B cell (primary cell): ENCODE measurements at regions not wholly inside any gene's neighbourhood (a gene's known extent, or its start where the extent isn't known, plus 50 kb on each side); places are given as distances from the start of the nearest gene placed in this dataset.

ENCODE experiments used
- ATAC-seq: fragments of 200-7000 bp; cut with Tn5 transposase; one replicate; pipeline ENCODE4 v1.10.0; 2021; ENCODE audit warnings: low read depth, mild to moderate bottlenecking, moderate number of reproducible peaks, moderate library complexity
- CTCF ChIA-PET: fragments of 350-600 bp; sonication (Branson Sonifier 250); formaldehyde crosslinking; loops from one replicate; lab custom pipeline; 2021; ENCODE audit warnings: antibody characterized with exemption, inconsistent platforms; lab: Charles Lee
- POLR2A ChIA-PET: fragments of 350-600 bp; sonication (Branson Sonifier 250); formaldehyde crosslinking; loops from one replicate; lab custom pipeline; 2021; ENCODE audit warnings: antibody characterized with exemption; lab: Charles Lee
- DNase-seq: peaks from one replicate; pipeline ENCODE4 v3.0.0; 2013
- H2AFZ ChIP-seq: 2 replicates; pipeline ENCODE4 v1.6.1; 2012; ENCODE audit warnings: mild to moderate bottlenecking, low read depth, low read length; ENCODE audit not compliant: insufficient read depth, poor library complexity, severe bottlenecking
- H3K27ac ChIP-seq, 2 donors: 1 replicate in 1 of 2; 2 replicates in 1 of 2; pipeline ENCODE4 v1.5.1; 2012 to 2013; ENCODE audit warnings: low read length in 2 of 2, mild to moderate bottlenecking in 2 of 2, moderate library complexity in 1 of 2
- H3K27me3 ChIP-seq, 4 experiments: fragments of 200-600 bp in 1 of 4; sonication (generic) in 1 of 4; replicated peaks in 1 of 4; 1 replicate in 2 of 4; 2 replicates in 2 of 4; pipeline versions ENCODE4 v1.6.1 to v1.7.0; 2013 to 2016; ENCODE audit warnings: low read length in 3 of 4, mild to moderate bottlenecking in 2 of 4, mixed read lengths in 1 of 4, moderate library complexity in 1 of 4; ENCODE audit not compliant: insufficient read depth in 4 of 4, control insufficient read depth in 3 of 4; ENCODE audit errors: control extremely low read depth in 1 of 4
- H3K36me3 ChIP-seq, 2 experiments: replicated peaks in 1 of 2; 1 replicate in 1 of 2; 2 replicates in 1 of 2; pipeline versions ENCODE4 v1.6.1 to v1.7.1; 2013; ENCODE audit warnings: low read length in 1 of 2; ENCODE audit not compliant: insufficient read depth in 2 of 2, control insufficient read depth in 1 of 2; ENCODE audit errors: control extremely low read depth in 1 of 2, extremely low read depth in 1 of 2
- H3K4me1 ChIP-seq, 2 donors: fragments of 200-600 bp in 1 of 2; sonication (generic) in 1 of 2; 1 replicate in 1 of 2; 2 replicates in 1 of 2; pipeline versions ENCODE4 v1.5.1 to v1.6.1; 2013 to 2017; ENCODE audit warnings: low read length in 2 of 2; ENCODE audit not compliant: control insufficient read depth in 2 of 2, insufficient read depth in 2 of 2
- H3K4me2 ChIP-seq: replicated peaks from 2 replicates; pipeline ENCODE3; 2012; ENCODE audit warnings: mild to moderate bottlenecking, low read depth, low read length; ENCODE audit not compliant: poor library complexity, severe bottlenecking
- H3K4me3 ChIP-seq, 5 experiments: fragments of 200-600 bp in 1 of 5; sonication (generic) in 1 of 5; 1 replicate in 3 of 5; 2 replicates in 2 of 5; pipeline versions ENCODE4 v1.5.1 to v1.7.0; 2011 to 2016; ENCODE audit warnings: low read length in 4 of 5, mild to moderate bottlenecking in 4 of 5, low read depth in 2 of 5, control low read depth in 1 of 5, moderate library complexity in 1 of 5; ENCODE audit not compliant: insufficient read depth in 1 of 5; ENCODE audit errors: control extremely low read depth in 1 of 5, extremely low read depth in 1 of 5
- H3K79me2 ChIP-seq: fragments of 200-600 bp; sonication (generic); one replicate; pipeline ENCODE4 v1.6.0; 2016; ENCODE audit warnings: low read length; ENCODE audit not compliant: control insufficient read depth, insufficient read depth
- H3K9ac ChIP-seq: fragments of 200-600 bp; sonication (generic); 2 replicates; pipeline ENCODE4 v1.6.1; 2017; ENCODE audit warnings: mild to moderate bottlenecking, low read length, moderate library complexity
- H3K9me3 ChIP-seq, 3 donors: one replicate each; pipeline versions ENCODE4 v1.6.1 to v1.7.1; 2013; ENCODE audit warnings: low read length in 2 of 3; ENCODE audit not compliant: control insufficient read depth in 2 of 3, insufficient read depth in 1 of 3; ENCODE audit errors: control extremely low read depth in 1 of 3
- H4K20me1 ChIP-seq: 2 replicates; pipeline ENCODE4 v1.6.0; 2012; ENCODE audit warnings: mild to moderate bottlenecking, low read length; ENCODE audit not compliant: insufficient read depth, control insufficient read depth, poor library complexity, severe bottlenecking
- H3K27ac Mint-ChIP-seq: one replicate; pipeline ENCODE4 v1.8.0; 2021; ENCODE audit warnings: mixed read lengths
- H3K27me3 Mint-ChIP-seq: one replicate; pipeline ENCODE4 v1.8.0; 2021; ENCODE audit warnings: mixed read lengths
- H3K4me1 Mint-ChIP-seq: one replicate; pipeline ENCODE4 v1.8.0; 2021; ENCODE audit warnings: mixed read lengths
- H3K4me3 Mint-ChIP-seq: one replicate; pipeline ENCODE4 v1.8.0; 2021; ENCODE audit warnings: mixed read lengths
- H3K9me3 Mint-ChIP-seq: one replicate; pipeline ENCODE4 v1.8.0; 2022; ENCODE audit warnings: mixed read lengths; ENCODE audit not compliant: insufficient read depth
- CTCF ChIP-seq: fragments of 200-600 bp; IDR thresholded peaks from one replicate; pipeline ENCODE4 v1.8.0; 2022; ENCODE audit warnings: antibody characterized with exemption, mild to moderate bottlenecking
- EZH2 ChIP-seq: IDR thresholded peaks from 2 replicates; pipeline ENCODE4 v1.6.1; 2012; ENCODE audit warnings: borderline replicate concordance, low read depth, mild to moderate bottlenecking, moderate library complexity, low read length; ENCODE audit not compliant: insufficient read depth, poor library complexity, severe bottlenecking
- WGBS: methylation state at CpG from one replicate; pipeline ENCODE4 v1.1.5; 2013; ENCODE audit warnings: missing lambda C conversion rate; ENCODE audit not compliant: insufficient coverage; 5-methylcytosine and 5-hydroxymethylcytosine counted together
- intact Hi-C: fragments of 100-400 bp; cut with micrococcal nuclease; formaldehyde crosslinking; loops from one replicate; pipeline ENCODE4 v1.10.0; 2022

DNA sequence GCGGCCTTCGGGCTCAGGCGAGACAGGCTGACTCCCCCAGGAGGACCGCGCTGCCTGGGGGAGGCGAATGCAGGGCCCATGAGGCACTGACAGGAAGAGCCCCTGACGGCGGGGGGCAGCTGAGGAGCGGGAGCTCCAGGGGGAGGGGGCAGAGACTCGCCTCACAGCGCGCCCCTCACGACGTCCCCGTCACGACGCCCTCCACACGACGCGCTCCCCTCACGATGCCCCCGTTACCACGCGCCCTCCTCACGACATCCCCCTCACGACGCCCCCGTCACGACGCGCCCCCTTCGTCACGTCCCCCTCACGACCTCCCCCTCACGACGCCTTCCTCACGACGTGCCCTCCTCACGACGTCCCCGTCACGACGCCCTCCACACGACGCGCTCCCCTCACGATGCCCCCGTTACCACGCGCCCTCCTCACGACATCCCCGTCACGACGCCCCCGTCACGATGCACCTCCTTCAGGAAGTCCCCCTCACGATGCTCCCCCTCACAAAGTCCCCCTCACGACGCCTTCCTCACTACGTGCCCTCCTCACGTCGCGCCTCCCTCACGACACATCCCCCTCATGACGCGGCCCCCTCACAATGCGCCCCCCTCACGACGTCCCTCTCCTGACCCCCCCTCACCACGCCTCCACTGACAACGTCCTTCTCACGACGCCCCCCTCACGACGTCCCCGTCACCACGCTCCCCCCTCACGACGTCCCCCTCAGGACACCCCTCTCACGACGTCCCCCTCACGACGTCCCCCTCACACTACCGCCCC lies 99.6 kb downstream of the ING1 start:
- Histone ChIP-seq H4K20me1 (no peaks in the 10 kb centered on the region), H3K27ac (no peak overlapping the region), H3K4me3 (no peak overlapping the region), H3K9me3 (peaks cover 0 to 8% (median 0%) of the 10 kb centered on the region in 3 donors), H2AFZ (peak overlapping the region; percentile 49), H3K79me2 (no peaks in the 10 kb centered on the region), H3K36me3 (no peaks in the 10 kb centered on the region), H3K9ac (no peak overlapping the region), H3K4me1 (peaks cover 0 to 6% of the 10 kb centered on the region in 2 donors), H3K4me2 (peak overlapping the region; percentile 35), H3K27me3 (peaks cover 0 to 31% (median 12%) of the 10 kb centered on the region in 4 experiments)
- no peak for DNase-seq
- Mint-ChIP-seq H3K4me1 (peaks cover 7% of the 10 kb centered on the region), H3K27ac (no peak overlapping the region), H3K4me3 (no peak overlapping the region), H3K9me3 (no peaks in the 10 kb centered on the region), H3K27me3 (peaks cover 41% of the 10 kb centered on the region)
- 63% methylated on average over 56 of the region's 84 CpGs for WGBS
- TF ChIP-seq CTCF (no peak), EZH2 (no peak)
- POLR2A ChIA-PET, result interaction anchor here (0.5 kb wide), 1 partner anchor 59 kb away, joined by 4 read pairs; no protein-coding TSS in a partner anchor
- ATAC-seq, result no peak
- CTCF ChIA-PET, result interaction anchor here (1.1 kb wide), 1 partner anchor 168 kb away, joined by 3 read pairs; no protein-coding TSS in a partner anchor
- intact Hi-C loops, result no loop called here
